ENCODE measurements at regions not wholly inside any gene's neighbourhood (a gene's known extent, or its start where the extent isn't known, plus 50 kb on each side); places are given as distances from the start of the nearest gene placed in this dataset.

DNA sequence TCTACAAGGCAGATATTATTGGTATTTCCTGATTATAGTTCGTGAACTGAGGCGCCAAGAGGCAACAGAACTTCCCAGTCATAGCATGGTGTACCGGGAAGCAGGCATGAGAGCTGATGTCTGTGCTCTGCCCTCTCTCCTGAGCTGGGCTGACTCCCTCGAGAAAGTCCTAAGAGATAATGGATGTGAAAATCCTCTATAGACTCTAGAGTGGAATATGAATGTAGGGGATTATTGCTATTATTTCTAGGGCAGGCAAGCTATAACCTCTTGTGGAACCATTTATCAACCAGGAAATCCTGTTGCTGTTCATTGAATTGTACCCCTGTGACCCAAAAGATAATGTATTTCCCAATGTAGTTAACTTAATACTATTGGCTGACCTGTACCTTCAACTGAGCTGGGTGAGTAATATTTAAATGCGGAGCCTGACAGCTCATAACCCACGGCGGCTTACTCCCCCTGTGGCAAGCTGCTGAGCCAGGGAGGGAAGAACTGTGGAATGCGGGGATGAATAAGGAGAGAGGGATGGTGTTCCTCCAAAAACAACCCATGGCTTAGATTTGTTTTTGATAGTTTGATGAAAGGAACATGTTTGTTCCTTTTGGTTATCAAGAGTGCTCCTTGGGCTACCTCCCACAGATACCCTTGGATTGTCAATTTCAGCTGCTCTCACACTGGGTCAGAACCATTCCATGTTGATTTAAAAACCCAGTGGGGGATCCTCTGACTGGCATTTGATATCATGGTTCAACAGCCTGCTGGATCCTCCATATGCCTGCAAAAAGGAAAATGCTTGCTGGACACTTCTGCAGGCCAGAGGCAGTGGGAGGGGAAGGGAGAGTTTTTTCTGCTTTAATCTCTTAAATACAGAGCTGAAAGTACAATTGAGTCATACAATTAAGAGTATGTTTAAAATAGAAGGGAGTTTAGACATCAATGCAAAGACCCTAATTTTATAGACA is 339.0 kb upstream of the BOD1L1 start:
- Histone ChIP-seq H3K36me3 (ENCODE audit: insufficient read depth, insufficient read length, low read length) (no peaks in the 10 kb centered on the region), H3K27me3 (ENCODE audit: insufficient read depth, insufficient read length) (no peaks in the 10 kb centered on the region), H3K9ac (ENCODE audit: insufficient read length, low read depth) (no peak overlapping the region), H3K4me3 (ENCODE audit: insufficient read length, low read depth) (no peak overlapping the region), H3K9me3 (ENCODE audit: insufficient read depth, low read length) (no peaks in the 10 kb centered on the region), H3K4me1 (ENCODE audit: insufficient read depth, insufficient read length) (no peaks in the 10 kb centered on the region)
- no peak for TF ChIP-seq SUZ12 (IDR thresholded peaks at IDR 0.05; ENCODE audit: extremely low read depth, insufficient read depth, insufficient read length)
- TF ChIP-seq ZNF274 (IDR thresholded peaks at IDR 0.05; ENCODE audit: low read depth, low read length), result no peak
- no peak for TF ChIP-seq YY1 (IDR thresholded peaks at IDR 0.05; ENCODE audit: insufficient read depth, insufficient read length)
- no peak for DNase-seq (ENCODE audit: low read depth, low spot score)

DNA sequence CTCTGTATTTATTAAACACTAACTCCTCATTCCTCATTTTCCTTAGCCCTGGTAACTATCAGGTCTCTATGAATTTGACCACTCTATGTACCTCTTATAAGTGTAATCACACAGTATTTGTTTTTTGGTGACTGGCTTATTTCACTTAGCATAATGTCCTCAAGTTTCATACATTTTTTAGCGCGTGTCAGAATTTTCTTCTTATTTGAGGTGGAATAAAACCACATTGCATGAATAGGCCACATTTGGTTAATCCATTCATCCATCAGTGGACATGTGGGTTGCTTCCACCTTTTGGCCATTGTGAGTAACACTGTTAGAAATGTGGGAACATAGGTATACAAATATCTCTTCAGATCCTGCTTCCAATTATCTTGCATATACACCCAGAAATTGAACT is 341.2 kb upstream of the BOD1L1 start:
- DNase-seq (ENCODE audit: low read depth, low spot score), result no peak
- no peaks in the 10 kb centered on the region for H3K4me1 ChIP-seq (ENCODE audit: insufficient read depth, insufficient read length)
- TF ChIP-seq YY1 (IDR thresholded peaks at IDR 0.05; ENCODE audit: insufficient read depth, insufficient read length), result no peak
- TF ChIP-seq ZNF274 (IDR thresholded peaks at IDR 0.05; ENCODE audit: low read depth, low read length), result no peak
- TF ChIP-seq SUZ12 (IDR thresholded peaks at IDR 0.05; ENCODE audit: extremely low read depth, insufficient read depth, insufficient read length), result no peak

DNA sequence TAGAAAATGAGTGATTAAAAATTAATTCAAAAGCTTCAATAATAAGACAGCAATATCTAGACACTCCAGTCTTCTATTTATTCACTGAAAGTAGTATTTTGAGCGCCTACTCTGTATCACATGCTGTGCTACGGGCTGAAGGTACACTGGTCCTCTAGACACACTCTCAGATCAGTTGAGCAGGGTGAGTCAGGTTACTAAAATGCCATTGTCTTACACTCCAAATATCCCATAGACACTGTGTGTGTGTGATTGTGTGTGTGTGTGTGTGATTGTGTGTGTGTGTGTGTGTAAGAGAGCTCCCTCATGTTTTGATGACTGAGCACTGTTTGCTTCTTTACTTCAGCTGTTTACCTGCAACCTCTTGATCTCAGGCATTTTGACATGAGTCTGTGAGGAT is 342.8 kb upstream of the BOD1L1 start:
- no peaks in the 10 kb centered on the region for H3K9me3 ChIP-seq (ENCODE audit: insufficient read depth, low read length)
- no peak for DNase-seq (ENCODE audit: low read depth, low spot score)

More for the DNA sequence above, 341.2 kb upstream of the BOD1L1 start:
- Histone ChIP-seq H3K36me3 (ENCODE audit: insufficient read depth, insufficient read length, low read length) (no peaks in the 10 kb centered on the region), H3K27me3 (ENCODE audit: insufficient read depth, insufficient read length) (no peaks in the 10 kb centered on the region), H3K4me3 (ENCODE audit: insufficient read length, low read depth) (no peak overlapping the region), H3K9ac (ENCODE audit: insufficient read length, low read depth) (no peak overlapping the region), H3K9me3 (ENCODE audit: insufficient read depth, low read length) (no peaks in the 10 kb centered on the region)

DNA sequence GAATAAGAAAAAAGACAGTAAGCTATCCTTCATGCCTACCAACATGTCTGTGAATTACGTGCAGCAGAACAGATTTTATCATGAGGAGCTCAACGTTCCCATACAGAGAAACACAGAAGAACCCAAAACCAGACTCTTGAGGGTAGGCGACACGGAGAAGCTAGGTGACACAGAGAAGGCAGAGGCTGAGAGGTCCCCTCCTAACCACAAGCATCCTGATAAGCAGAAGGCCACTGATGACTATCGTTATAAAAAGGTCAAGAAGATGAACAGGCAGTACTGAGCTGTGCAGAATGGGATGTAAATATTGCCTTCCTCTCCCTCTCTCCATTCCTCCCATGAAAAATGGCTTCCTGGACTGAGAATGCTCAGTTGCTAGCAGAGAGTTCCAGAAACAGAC is 350.2 kb upstream of the BOD1L1 start:
- H3K4me3 ChIP-seq (ENCODE audit: insufficient read length, low read depth), result no peak overlapping the region
- H3K9me3 ChIP-seq (ENCODE audit: insufficient read depth, low read length), result no peaks in the 10 kb centered on the region
- no peak for TF ChIP-seq ZNF274 (IDR thresholded peaks at IDR 0.05; ENCODE audit: low read depth, low read length)
- TF ChIP-seq SUZ12 (IDR thresholded peaks at IDR 0.05; ENCODE audit: extremely low read depth, insufficient read depth, insufficient read length), result no peak
- TF ChIP-seq YY1 (IDR thresholded peaks at IDR 0.05; ENCODE audit: insufficient read depth, insufficient read length), result no peak
- no peaks in the 10 kb centered on the region for H3K36me3 ChIP-seq (ENCODE audit: insufficient read depth, insufficient read length, low read length)
- no peak for DNase-seq (ENCODE audit: low read depth, low spot score)
- no peaks in the 10 kb centered on the region for H3K27me3 ChIP-seq (ENCODE audit: insufficient read depth, insufficient read length)
- no peak overlapping the region for H3K9ac ChIP-seq (ENCODE audit: insufficient read length, low read depth)
- no peaks in the 10 kb centered on the region for H3K4me1 ChIP-seq (ENCODE audit: insufficient read depth, insufficient read length)

More for the DNA sequence above, 342.8 kb upstream of the BOD1L1 start:
- TF ChIP-seq ZNF274 (IDR thresholded peaks at IDR 0.05; ENCODE audit: low read depth, low read length) (no peak), YY1 (IDR thresholded peaks at IDR 0.05; ENCODE audit: insufficient read depth, insufficient read length) (no peak), SUZ12 (IDR thresholded peaks at IDR 0.05; ENCODE audit: extremely low read depth, insufficient read depth, insufficient read length) (no peak)
- Histone ChIP-seq H3K9ac (ENCODE audit: insufficient read length, low read depth) (no peak overlapping the region), H3K36me3 (ENCODE audit: insufficient read depth, insufficient read length, low read length) (no peaks in the 10 kb centered on the region), H3K4me3 (ENCODE audit: insufficient read length, low read depth) (no peak overlapping the region), H3K4me1 (ENCODE audit: insufficient read depth, insufficient read length) (no peaks in the 10 kb centered on the region), H3K27me3 (ENCODE audit: insufficient read depth, insufficient read length) (no peaks in the 10 kb centered on the region)

DNA sequence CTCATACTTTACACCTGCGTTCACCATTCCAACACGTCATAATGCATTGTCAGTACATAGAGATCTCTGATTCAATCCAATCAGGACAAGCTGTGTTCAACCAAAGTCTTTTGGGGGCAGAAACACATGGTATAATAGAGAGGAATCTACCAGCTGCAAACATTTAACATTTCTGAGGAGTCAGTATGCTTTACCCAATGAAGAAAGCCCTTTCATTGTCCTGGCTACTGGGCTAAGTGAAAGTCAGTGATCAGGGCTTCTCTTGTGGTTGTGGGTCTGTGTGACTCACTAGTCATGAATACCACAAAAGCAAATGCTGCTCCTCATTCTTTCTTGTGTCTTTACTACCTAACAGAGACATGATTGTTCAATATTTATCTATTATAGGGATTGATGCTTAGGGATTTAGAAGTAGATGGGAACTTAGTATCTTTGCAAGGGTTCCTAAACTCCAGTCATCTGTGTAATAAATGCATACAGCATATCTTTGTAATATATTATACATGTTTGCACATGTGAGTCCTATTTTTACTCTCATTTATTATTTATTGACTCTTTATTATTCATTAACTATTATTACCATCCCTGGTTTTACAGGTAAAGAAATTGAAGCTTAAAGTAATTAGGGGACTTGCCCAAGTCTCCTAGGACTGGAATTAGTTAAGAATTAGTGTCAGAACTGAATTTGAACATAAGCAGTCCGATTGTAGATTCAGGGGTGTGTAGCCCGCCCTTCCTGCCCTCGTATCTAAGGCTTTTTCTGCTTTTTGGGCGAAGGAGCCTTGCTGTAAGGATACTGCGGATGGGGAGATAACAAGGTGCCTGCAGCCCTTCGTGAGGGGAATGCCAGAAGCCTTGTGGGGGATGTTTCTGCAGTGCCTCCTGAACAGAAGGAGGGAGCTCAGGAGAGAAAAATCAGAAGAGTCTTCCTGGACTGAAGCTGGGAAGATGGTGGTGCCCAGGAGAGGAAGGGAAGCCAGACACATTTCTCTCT is 353.1 kb upstream of the BOD1L1 start:
- Histone ChIP-seq H3K4me1 (ENCODE audit: insufficient read depth, insufficient read length) (no peaks in the 10 kb centered on the region), H3K4me3 (ENCODE audit: insufficient read length, low read depth) (no peak overlapping the region), H3K36me3 (ENCODE audit: insufficient read depth, insufficient read length, low read length) (no peaks in the 10 kb centered on the region), H3K9me3 (ENCODE audit: insufficient read depth, low read length) (no peaks in the 10 kb centered on the region), H3K27me3 (ENCODE audit: insufficient read depth, insufficient read length) (no peaks in the 10 kb centered on the region), H3K9ac (ENCODE audit: insufficient read length, low read depth) (no peak overlapping the region)
- no peak for DNase-seq (ENCODE audit: low read depth, low spot score)
- no peak for TF ChIP-seq ZNF274 (IDR thresholded peaks at IDR 0.05; ENCODE audit: low read depth, low read length)
- TF ChIP-seq SUZ12 (IDR thresholded peaks at IDR 0.05; ENCODE audit: extremely low read depth, insufficient read depth, insufficient read length), result no peak
- no peak for TF ChIP-seq YY1 (IDR thresholded peaks at IDR 0.05; ENCODE audit: insufficient read depth, insufficient read length)

DNA sequence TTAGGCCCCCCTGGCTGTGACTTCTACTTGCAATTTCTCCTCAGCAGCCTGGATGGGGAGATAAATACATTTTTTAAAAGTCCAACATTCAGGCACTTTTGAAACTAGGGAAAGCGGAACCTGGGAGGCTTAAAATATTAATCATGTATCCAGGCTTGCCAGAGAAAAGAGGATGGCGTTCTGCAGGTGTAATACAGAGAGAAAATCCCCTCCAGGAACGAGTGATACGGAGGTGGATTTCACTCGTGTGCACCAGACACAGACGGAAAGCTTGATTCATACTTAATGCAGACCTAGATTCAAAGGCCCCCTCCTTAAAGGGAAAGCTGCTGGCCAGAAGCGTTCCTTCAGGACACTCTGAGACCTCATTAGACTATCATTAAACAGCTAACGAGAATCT is 354.0 kb upstream of the BOD1L1 start:
- Histone ChIP-seq H3K4me3 (ENCODE audit: insufficient read length, low read depth) (no peak overlapping the region), H3K9me3 (ENCODE audit: insufficient read depth, low read length) (no peaks in the 10 kb centered on the region), H3K9ac (ENCODE audit: insufficient read length, low read depth) (no peak overlapping the region), H3K27me3 (ENCODE audit: insufficient read depth, insufficient read length) (no peaks in the 10 kb centered on the region), H3K36me3 (ENCODE audit: insufficient read depth, insufficient read length, low read length) (no peaks in the 10 kb centered on the region), H3K4me1 (ENCODE audit: insufficient read depth, insufficient read length) (no peaks in the 10 kb centered on the region)
- DNase-seq (ENCODE audit: low read depth, low spot score), result no peak
- TF ChIP-seq ZNF274 (IDR thresholded peaks at IDR 0.05; ENCODE audit: low read depth, low read length) (no peak), YY1 (IDR thresholded peaks at IDR 0.05; ENCODE audit: insufficient read depth, insufficient read length) (no peak), SUZ12 (IDR thresholded peaks at IDR 0.05; ENCODE audit: extremely low read depth, insufficient read depth, insufficient read length) (no peak)

Data from NT2/D1 (cell line).